Activated naive CD4-positive, alpha-beta T cell treated with anti-CD3 and anti-CD28 coated beads, Interleukin-2, amount 50 U/mL, for 72 hours (primary cell): ENCODE measurements at regions not wholly inside any gene's neighbourhood (a gene's known extent, or its start where the extent isn't known, plus 50 kb on each side); places are given as distances from the start of the nearest gene placed in this dataset.

Experiments used
- ATAC-seq, 2 donors: fragments of 150-1000 bp; cut with Tn5 transposase; 2 replicates each; pipeline ENCODE4 v1.10.0; 2021; ENCODE audit warnings: mild to moderate bottlenecking in 2 of 2, moderate library complexity in 2 of 2
- DNase-seq, 2 donors: peaks; one replicate each; pipeline ENCODE4 v3.0.0; 2021 to 2022; ENCODE audit warnings: low spot score in 2 of 2
- H3K27ac Mint-ChIP-seq, 2 donors: one replicate each; pipeline ENCODE4 v1.8.0; 2022; ENCODE audit warnings: mild to moderate bottlenecking in 2 of 2, mixed read lengths in 2 of 2
- H3K36me3 Mint-ChIP-seq, 2 donors: one replicate each; pipeline ENCODE4 v1.8.0; 2022; ENCODE audit warnings: mixed read lengths in 2 of 2
- H3K9me3 Mint-ChIP-seq, 2 donors: one replicate each; pipeline ENCODE4 v1.8.0; 2022; ENCODE audit warnings: mixed read lengths in 2 of 2

DNA sequence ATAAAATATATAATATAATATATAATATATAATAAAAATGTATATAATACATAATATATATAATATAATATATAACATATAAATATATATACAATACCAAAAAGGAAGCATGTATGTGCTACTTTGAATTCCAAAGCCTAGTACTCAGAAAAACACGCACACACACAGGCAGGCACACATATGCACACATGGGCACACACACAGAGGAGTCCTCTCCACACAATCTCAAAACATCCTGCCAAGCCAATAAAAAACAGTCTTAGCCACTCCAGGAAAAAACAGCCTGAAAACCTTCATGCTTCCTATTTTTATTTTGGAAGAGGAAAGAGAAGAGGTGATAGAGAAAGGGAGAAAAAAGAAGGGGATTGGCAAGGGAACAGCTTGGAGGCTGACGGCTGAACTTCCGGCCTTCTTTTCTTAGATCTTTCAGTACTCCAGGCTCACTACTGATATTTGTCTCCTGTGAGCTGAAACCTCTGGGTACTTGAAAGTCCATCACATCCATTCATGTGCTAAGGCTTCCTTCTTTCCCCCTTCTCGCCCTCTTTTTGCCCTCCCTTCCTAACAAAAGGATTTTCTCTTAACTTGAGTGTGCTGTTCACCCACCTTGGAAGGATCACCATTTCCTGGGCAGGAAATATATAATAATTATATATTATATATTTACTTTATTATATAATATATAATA is 394.2 kb downstream of the NUAK1 start:
- ATAC-seq (no peak), DNase-seq (no peak)
- no peaks in the 10 kb centered on the region for H3K36me3 Mint-ChIP-seq
- no peaks in the 10 kb centered on the region for H3K9me3 Mint-ChIP-seq
- no peak overlapping the region for H3K27ac Mint-ChIP-seq

GRCh38 chr12:105745811-105746210 is 392.9 kb downstream of the NUAK1 start:
- Mint-ChIP-seq H3K27ac (no peak overlapping the region), H3K36me3 (no peaks in the 10 kb centered on the region), H3K9me3 (no peaks in the 10 kb centered on the region)
- DNase-seq (no peak), ATAC-seq (no peak)

- H3K36me3 Mint-ChIP-seq: no peaks in the 10 kb centered on the region
- ATAC-seq: no peak
Measured at GRCh38 chr12:105748806-105749600, 389.8 kb downstream of the NUAK1 start.

GRCh38 chr12:105750096-105750495 is 388.7 kb downstream of the NUAK1 start:
- ATAC-seq (no peak), DNase-seq (no peak)
- no peaks in the 10 kb centered on the region for H3K36me3 Mint-ChIP-seq
- no peaks in the 10 kb centered on the region for H3K9me3 Mint-ChIP-seq
- no peak overlapping the region for H3K27ac Mint-ChIP-seq

More at GRCh38 chr12:105748806-105749600, 389.8 kb downstream of the NUAK1 start:
- no peaks in the 10 kb centered on the region for H3K9me3 Mint-ChIP-seq
- no peak for DNase-seq
- H3K27ac Mint-ChIP-seq: no peak overlapping the region

- DNase-seq (no peak), ATAC-seq (no peak)
- Mint-ChIP-seq H3K27ac (no peak overlapping the region), H3K9me3 (no peaks in the 10 kb centered on the region), H3K36me3 (no peaks in the 10 kb centered on the region)
Measured at GRCh38 chr12:105754313-105754712, 384.4 kb downstream of the NUAK1 start.

DNA sequence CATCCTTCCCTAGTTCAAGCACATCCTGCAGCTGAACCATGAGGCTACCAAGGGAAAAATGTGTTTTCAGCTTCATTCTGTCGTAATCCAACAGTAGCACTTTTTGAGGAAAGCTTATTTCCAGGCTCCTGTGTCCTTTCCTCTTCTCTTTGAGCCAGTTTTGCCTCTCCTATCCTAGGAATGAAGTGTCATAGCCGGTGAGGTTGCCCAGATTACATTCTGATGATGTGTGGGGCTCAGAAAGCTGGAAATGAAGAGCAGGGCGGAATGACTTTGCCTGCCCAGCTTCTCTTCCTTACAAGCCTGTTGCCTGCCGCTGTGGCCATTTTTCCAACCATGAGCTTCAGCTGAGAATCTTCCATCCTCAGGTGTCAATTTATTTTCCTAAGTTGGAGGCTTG is 381.8 kb downstream of the NUAK1 start:
- no peak overlapping the region for H3K27ac Mint-ChIP-seq
- no peaks in the 10 kb centered on the region for H3K36me3 Mint-ChIP-seq
- DNase-seq: no peak
- no peaks in the 10 kb centered on the region for H3K9me3 Mint-ChIP-seq
- no peak for ATAC-seq

GRCh38 chr12:105759149-105759548 is 379.6 kb downstream of the NUAK1 start:
- ATAC-seq (no peak), DNase-seq (no peak)
- H3K9me3 Mint-ChIP-seq: peaks cover 0 to 5% of the 10 kb centered on the region in 2 donors
- H3K27ac Mint-ChIP-seq: no peak overlapping the region
- no peaks in the 10 kb centered on the region for H3K36me3 Mint-ChIP-seq

DNA sequence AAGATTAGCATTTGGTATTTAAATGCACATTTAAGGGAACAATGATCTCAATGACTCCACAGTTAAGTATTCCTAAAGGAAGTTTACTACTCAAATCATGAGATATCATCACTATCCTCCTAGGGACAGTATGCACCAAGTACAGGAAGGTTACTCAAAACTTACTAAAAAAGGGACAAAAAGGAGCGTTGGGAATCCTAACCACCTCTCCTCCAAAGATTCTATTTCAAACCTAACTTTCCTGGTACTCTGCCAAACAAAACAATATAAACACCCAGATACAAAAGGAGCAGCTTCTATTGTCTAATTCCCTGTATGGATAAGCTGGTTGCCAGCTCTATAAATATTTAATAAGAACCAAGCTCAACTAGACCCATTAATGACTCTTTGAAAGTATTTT is 377.7 kb downstream of the NUAK1 start:
- Mint-ChIP-seq H3K27ac (no peak overlapping the region), H3K9me3 (peaks cover 0 to 5% of the 10 kb centered on the region in 2 donors), H3K36me3 (no peaks in the 10 kb centered on the region)
- DNase-seq (no peak), ATAC-seq (no peak)

DNA sequence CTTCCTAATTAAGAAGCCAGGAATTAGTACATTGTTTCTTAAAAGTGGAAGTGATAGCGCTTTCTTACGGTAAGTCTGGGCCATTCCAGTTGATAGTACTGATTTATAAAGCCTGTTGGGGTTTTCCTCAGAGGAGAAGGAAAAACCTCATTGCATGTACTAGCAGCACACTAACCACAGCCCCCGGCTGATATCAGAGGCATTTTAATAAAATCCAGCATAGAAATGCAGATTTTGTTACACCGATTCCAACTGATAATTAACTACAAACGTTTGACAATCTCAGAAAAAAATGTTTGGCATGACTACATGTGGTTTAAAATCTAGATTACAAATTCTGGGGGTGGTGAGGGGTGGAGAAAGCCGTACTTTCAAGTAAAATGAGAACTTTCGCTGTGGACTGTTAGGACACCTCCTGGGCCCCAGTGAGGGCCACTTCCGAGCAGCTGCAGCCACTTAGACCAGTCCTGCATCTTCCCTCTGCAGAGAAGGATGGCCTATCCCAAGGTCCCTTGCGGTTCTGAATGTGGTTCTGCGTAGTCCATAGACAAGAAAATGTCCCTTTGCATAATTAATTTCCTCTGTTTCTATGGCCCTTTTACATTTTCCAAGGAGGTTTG is 374.4 kb downstream of the NUAK1 start:
- no peak for DNase-seq
- H3K9me3 Mint-ChIP-seq: peaks cover 0 to 5% of the 10 kb centered on the region in 2 donors
- no peak for ATAC-seq
- H3K36me3 Mint-ChIP-seq: no peaks in the 10 kb centered on the region
- no peak overlapping the region for H3K27ac Mint-ChIP-seq

DNA sequence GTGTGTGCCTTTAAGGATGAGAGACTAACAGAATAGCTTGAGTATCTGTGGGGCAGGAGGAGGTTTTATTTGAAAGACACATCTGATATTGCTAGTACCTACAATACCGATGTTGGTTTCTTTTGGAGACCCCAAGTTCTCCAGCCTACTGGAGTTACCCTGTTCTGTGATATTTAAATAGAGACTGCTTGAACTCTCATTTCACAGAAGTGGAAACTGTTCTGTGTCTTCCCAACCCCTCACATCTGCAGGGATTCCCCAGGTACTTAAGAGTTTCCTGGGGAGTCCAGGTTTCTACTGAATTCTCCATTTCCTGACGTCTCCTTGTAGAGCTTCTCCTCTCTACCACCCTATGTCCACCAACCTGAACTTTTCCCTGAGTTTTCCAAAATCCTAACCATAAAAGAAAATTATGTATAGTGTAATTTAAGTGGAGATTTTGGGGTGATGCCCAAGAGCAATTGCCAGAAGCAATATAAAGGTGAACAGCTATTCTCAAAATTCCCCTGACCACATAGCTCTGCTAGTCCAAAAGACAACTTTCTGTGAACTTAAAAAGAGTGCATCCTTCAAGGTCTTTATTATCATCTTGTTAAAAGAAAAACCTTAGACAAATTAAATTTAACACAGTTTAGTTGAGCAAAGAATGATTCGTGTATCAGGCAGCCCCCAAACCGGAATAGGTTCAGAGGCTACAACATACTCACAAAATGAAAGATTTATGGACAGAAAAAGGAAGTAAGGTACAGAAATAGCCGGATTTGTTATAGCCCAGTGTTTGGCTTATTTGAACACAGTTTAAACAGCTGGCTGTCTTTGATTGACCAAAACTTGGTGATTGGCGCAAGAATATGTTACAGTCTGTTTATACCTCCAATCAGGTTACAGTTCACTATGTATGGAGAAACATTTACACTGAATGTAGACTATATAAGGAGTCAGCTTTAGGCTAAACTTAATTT is 373.4 kb downstream of the NUAK1 start:
- ATAC-seq (no peak), DNase-seq (no peak)
- Mint-ChIP-seq H3K36me3 (no peaks in the 10 kb centered on the region), H3K9me3 (peaks cover 0 to 5% of the 10 kb centered on the region in 2 donors), H3K27ac (peak overlapping the region in 1 of 2 donors; percentile 54)

DNA sequence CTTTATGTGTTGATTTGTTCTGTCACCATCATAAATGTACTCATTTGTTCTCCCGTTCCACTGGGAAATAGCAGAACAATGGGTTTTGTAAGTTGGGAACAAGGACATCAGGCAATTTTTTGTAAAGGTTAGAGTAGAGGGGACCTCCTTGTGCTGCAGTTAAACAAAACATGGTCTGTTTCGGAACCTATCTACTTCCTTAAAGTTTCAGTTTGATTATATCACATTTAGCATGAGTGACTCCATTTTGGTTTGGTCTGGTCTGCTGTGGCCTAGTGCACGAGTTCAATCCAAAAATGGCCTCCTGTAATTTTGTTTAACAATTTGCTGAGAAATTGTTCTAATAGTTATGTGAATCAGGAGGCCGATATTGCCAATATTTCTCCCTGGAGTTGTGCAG is 372.7 kb downstream of the NUAK1 start:
- peaks cover 0 to 6% of the 10 kb centered on the region in 2 donors for H3K9me3 Mint-ChIP-seq

GRCh38 chr12:105769486-105769885 is 369.3 kb downstream of the NUAK1 start:
- H3K9me3 Mint-ChIP-seq: peaks cover 0 to 4% of the 10 kb centered on the region in 2 donors
- no peaks in the 10 kb centered on the region for H3K36me3 Mint-ChIP-seq
- no peak for DNase-seq
- no peak overlapping the region for H3K27ac Mint-ChIP-seq
- ATAC-seq: no peak

More for the DNA sequence above, 372.7 kb downstream of the NUAK1 start:
- Mint-ChIP-seq H3K36me3 (no peaks in the 10 kb centered on the region), H3K27ac (no peak overlapping the region)
- no peak for DNase-seq
- no peak for ATAC-seq

GRCh38 chr12:105773471-105773870 is 365.3 kb downstream of the NUAK1 start:
- DNase-seq: no peak
- no peaks in the 10 kb centered on the region for H3K36me3 Mint-ChIP-seq
- H3K27ac Mint-ChIP-seq: no peak overlapping the region
- ATAC-seq: no peak
- peaks cover 0 to 9% of the 10 kb centered on the region in 2 donors for H3K9me3 Mint-ChIP-seq

DNA sequence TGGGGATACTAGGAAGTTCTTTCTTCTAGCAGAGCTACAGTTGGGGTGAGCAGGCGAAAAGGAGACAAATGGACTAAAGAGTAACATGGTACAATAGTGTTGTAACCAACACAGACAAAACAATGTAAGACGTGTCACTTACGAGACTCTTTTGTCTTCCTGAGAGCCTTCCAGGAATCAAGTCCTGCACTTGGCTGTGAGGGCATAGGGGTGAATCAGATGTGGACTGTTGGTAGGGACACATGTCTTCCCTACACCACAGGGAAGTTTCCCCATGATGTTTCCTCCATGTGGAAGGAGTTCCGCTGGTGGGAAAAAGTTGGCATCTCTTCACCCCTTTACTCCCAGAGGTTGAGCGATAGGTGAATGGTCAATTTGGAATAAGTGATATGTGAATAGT is 364.7 kb downstream of the NUAK1 start:
- Mint-ChIP-seq H3K9me3 (peaks cover 0 to 9% of the 10 kb centered on the region in 2 donors), H3K27ac (no peak overlapping the region), H3K36me3 (no peaks in the 10 kb centered on the region)
- no peak for ATAC-seq
- DNase-seq: no peak

DNA sequence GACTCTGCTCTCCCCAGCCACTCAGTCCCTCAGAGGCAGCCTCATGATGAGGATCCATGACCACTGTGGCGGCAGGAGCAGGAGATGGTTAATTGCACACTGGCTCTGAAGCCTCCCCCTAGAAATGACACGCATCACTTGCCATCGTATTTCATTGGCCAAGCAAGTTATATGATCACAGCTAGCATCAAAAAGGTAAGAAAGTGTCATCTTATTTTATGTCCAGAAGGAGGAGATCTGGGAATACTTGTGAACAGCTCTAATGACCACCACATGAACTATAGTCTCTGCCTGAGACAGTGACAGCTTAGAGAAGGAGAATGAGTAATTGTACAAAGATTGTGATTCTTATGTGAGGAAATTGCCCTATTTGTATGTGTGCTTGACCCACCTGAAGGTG is 363.4 kb downstream of the NUAK1 start:
- DNase-seq (no peak), ATAC-seq (no peak)
- Mint-ChIP-seq H3K36me3 (no peaks in the 10 kb centered on the region), H3K9me3 (peaks cover 0 to 9% of the 10 kb centered on the region in 2 donors), H3K27ac (no peak overlapping the region)
